H9 (cell line): ENCODE measurements at regions not wholly inside any gene's neighbourhood (a gene's known extent, or its start where the extent isn't known, plus 50 kb on each side); places are given as distances from the start of the nearest gene placed in this dataset.

Source experiments
- DNase-seq: peaks from one replicate; pipeline ENCODE4 v3.0.0-alpha.2; 2017
- H2AFZ ChIP-seq: one replicate; pipeline ENCODE4 v1.6.1; 2013; ENCODE audit warnings: mild to moderate bottlenecking, low read length, control low read depth, moderate library complexity
- H2AK5ac ChIP-seq: 2 replicates; pipeline ENCODE4 v1.6.1; 2013; ENCODE audit warnings: low read length, control low read depth, mixed read lengths; ENCODE audit not compliant: insufficient read length
- H2BK120ac ChIP-seq: one replicate; pipeline ENCODE4 v1.6.1; 2013; ENCODE audit warnings: low read depth, mild to moderate bottlenecking, low read length, control low read depth, inconsistent platforms; ENCODE audit not compliant: poor library complexity, severe bottlenecking
- H2BK12ac ChIP-seq: 2 replicates; pipeline ENCODE4 v1.6.1; 2013; ENCODE audit warnings: low read length, control low read depth, mixed read lengths, low read depth; ENCODE audit not compliant: insufficient read length
- H2BK15ac ChIP-seq: 2 replicates; pipeline ENCODE4 v1.6.1; 2013; ENCODE audit warnings: low read depth, low read length, control low read depth
- H2BK20ac ChIP-seq: one replicate; pipeline ENCODE4 v1.6.1; 2013; ENCODE audit warnings: low read depth, mild to moderate bottlenecking, low read length, control low read depth, inconsistent platforms; ENCODE audit not compliant: poor library complexity, severe bottlenecking
- H2BK5ac ChIP-seq: 2 replicates; pipeline ENCODE4 v1.6.1; 2013; ENCODE audit warnings: low read length, control low read depth, mixed read lengths; ENCODE audit not compliant: insufficient read length
- H3K14ac ChIP-seq: 2 replicates; pipeline ENCODE4 v1.6.1; 2013; ENCODE audit warnings: low read length, control low read depth; ENCODE audit not compliant: insufficient read depth
- H3K18ac ChIP-seq: 2 replicates; pipeline ENCODE4 v1.6.1; 2013; ENCODE audit warnings: low read depth, mild to moderate bottlenecking, mixed read lengths, low read length, control low read depth; ENCODE audit not compliant: insufficient read length
- H3K23ac ChIP-seq: 2 replicates; pipeline ENCODE4 v1.6.1; 2013; ENCODE audit warnings: low read length, control low read depth, mixed read lengths, low read depth; ENCODE audit not compliant: insufficient read length
- H3K23me2 ChIP-seq: 2 replicates; pipeline ENCODE4 v1.6.1; 2013; ENCODE audit warnings: low read depth, mild to moderate bottlenecking, mixed read lengths, low read length, control low read depth; ENCODE audit not compliant: insufficient read length, poor library complexity, severe bottlenecking
- H3K27ac ChIP-seq: 2 replicates; pipeline ENCODE4 v1.5.1; 2013; ENCODE audit warnings: low read length, control low read depth, mixed read lengths, low read depth; ENCODE audit not compliant: insufficient read length
- H3K27me3 ChIP-seq: 2 replicates; pipeline ENCODE4 v1.6.1; 2013; ENCODE audit warnings: low read length, control low read depth, inconsistent platforms; ENCODE audit not compliant: insufficient read depth
- H3K4ac ChIP-seq: 2 replicates; pipeline ENCODE4 v1.6.1; 2013; ENCODE audit warnings: low read depth, mild to moderate bottlenecking, control low read depth, inconsistent platforms, low read length, moderate library complexity
- H3K4me1 ChIP-seq: 2 replicates; pipeline ENCODE4 v1.6.1; 2013; ENCODE audit warnings: low read length, control low read depth, inconsistent platforms; ENCODE audit not compliant: insufficient read depth
- H3K4me2 ChIP-seq: 2 replicates; pipeline ENCODE4 v1.6.1; 2013; ENCODE audit warnings: low read length, control low read depth, mixed read lengths; ENCODE audit not compliant: insufficient read length, insufficient read depth
- H3K56ac ChIP-seq: 2 replicates; pipeline ENCODE4 v1.6.1; 2013; ENCODE audit warnings: low read depth, mild to moderate bottlenecking, mixed read lengths, low read length, control low read depth; ENCODE audit not compliant: insufficient read length
- H3K79me1 ChIP-seq: 2 replicates; pipeline ENCODE4 v1.6.1; 2013; ENCODE audit warnings: low read depth, mild to moderate bottlenecking, moderate library complexity, low read length, control low read depth, inconsistent platforms; ENCODE audit not compliant: insufficient read depth, poor library complexity, severe bottlenecking
- H3K79me2 ChIP-seq: 2 replicates; pipeline ENCODE4 v1.6.1; 2013; ENCODE audit warnings: low read length, control low read depth, inconsistent platforms; ENCODE audit not compliant: insufficient read depth
- H3K9ac ChIP-seq: 2 replicates; pipeline ENCODE4 v1.6.1; 2013; ENCODE audit warnings: low read length, control low read depth, mixed read lengths; ENCODE audit not compliant: insufficient read length; ENCODE audit errors: extremely low read depth
- H3K9me3 ChIP-seq: one replicate; pipeline ENCODE4 v1.6.1; 2013; ENCODE audit warnings: low read depth, low read length, inconsistent platforms; ENCODE audit not compliant: control insufficient read depth
- H3T11ph ChIP-seq: one replicate; pipeline ENCODE4 v1.6.1; 2013; ENCODE audit warnings: mild to moderate bottlenecking, low read length, control low read depth, inconsistent platforms
- H4K20me1 ChIP-seq: one replicate; pipeline ENCODE4 v1.6.1; 2013; ENCODE audit not compliant: control insufficient read depth, insufficient read length, insufficient read depth
- H4K5ac ChIP-seq: 2 replicates; pipeline ENCODE4 v1.6.1; 2013; ENCODE audit warnings: low read depth, mild to moderate bottlenecking, mixed read lengths, low read length, control low read depth; ENCODE audit not compliant: insufficient read length
- H4K8ac ChIP-seq: replicated peaks from 2 replicates; pipeline ENCODE4 v1.6.1; 2013; ENCODE audit warnings: low read length, control low read depth, mixed read lengths, low read depth; ENCODE audit not compliant: insufficient read length
- H4K91ac ChIP-seq: 2 replicates; pipeline ENCODE4 v1.6.1; 2013; ENCODE audit warnings: low read depth, mild to moderate bottlenecking, moderate library complexity, mixed read lengths, low read length, control low read depth; ENCODE audit not compliant: insufficient read length
- H3K27ac Mint-ChIP-seq, 3 experiments: 2 replicates in 2 of 3; 3 replicates in 1 of 3; pipeline ENCODE4 v1.8.0; 2020 to 2021; ENCODE audit warnings: mixed read lengths in 3 of 3, mild to moderate bottlenecking in 1 of 3, moderate library complexity in 1 of 3
- H3K27me3 Mint-ChIP-seq: 2 replicates; pipeline ENCODE4 v1.8.0; 2021; ENCODE audit warnings: low read depth, mild to moderate bottlenecking, moderate library complexity, mixed read lengths
- H3K36me3 Mint-ChIP-seq, 3 experiments: 2 replicates in 2 of 3; 3 replicates in 1 of 3; pipeline ENCODE4 v1.8.0; 2020 to 2021; ENCODE audit warnings: low read depth in 3 of 3, mixed read lengths in 3 of 3; ENCODE audit not compliant: insufficient read depth in 1 of 3
- H3K4me1 Mint-ChIP-seq, 2 experiments: 2 replicates each; pipeline ENCODE4 v1.8.0; 2020; ENCODE audit warnings: mixed read lengths in 2 of 2
- H3K4me3 Mint-ChIP-seq, 2 experiments: 2 replicates in 1 of 2; 3 replicates in 1 of 2; pipeline ENCODE4 v1.8.0; 2020 to 2021; ENCODE audit warnings: mild to moderate bottlenecking in 2 of 2, mixed read lengths in 2 of 2, moderate library complexity in 1 of 2
- H3K9me3 Mint-ChIP-seq, 2 experiments: 2 replicates in 1 of 2; 3 replicates in 1 of 2; pipeline ENCODE4 v1.8.0; 2020; ENCODE audit warnings: mild to moderate bottlenecking in 2 of 2, mixed read lengths in 2 of 2, moderate library complexity in 1 of 2
- WGBS: extraction: QIAGEN DNeasy Blood & Tissue Kit; methylation state at CpG from one replicate; pipeline ENCODE4 v1.1.7; 2013; ENCODE audit warnings: missing lambda C conversion rate, low lambda C conversion rate, mixed read lengths; ENCODE audit not compliant: insufficient read length; ENCODE audit errors: extremely low coverage; 5-methylcytosine and 5-hydroxymethylcytosine counted together
- TF ChIP-seq, protein P1 (sequence below): fragments of 200-600 bp; sonication (generic); conservative IDR thresholded peaks from 3 replicates; pipeline ENCODE4 v1.8.0; 2021; ENCODE audit warnings: antibody characterized with exemption, mild to moderate bottlenecking

DNA sequence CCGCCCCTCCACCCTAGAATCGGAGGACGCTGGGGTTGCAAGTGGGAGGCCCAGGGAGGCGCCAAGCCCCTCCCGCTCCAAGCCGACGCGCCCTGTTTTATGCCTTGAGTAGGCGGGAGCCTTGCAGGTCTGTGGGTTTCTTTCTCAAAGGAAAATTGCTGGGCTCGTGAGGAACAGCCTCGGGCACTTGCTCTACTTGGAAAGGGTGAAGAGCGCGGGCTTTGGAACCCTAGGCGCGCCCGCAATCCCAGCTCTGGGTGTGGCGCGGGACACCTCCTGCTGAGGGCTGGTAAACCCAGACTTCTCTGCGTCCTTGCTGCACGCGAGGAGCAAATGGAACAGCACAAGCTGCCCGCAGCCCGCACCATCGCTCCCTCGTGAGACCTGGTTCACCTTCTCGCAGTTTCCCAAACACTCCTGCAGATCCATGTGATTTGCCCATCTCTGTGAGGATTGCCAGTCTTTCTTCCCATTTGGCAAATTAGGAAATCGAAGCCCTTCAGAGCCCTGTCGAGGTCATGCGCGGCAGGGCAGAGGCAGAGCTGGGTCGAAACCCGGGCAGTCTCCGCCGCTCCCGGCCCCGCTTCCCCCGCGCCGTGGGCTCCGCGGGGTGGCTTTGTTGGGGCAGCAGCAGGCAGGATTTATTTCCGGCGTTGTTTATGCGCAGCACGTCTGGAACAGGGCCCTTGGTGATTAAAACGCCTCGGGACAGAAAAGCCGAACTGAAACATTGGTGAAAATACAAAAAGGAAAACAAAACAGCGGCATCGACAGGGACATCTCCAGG lies 98.4 kb upstream of the CPLX2 start:
- no peak overlapping the region for H2BK120ac ChIP-seq
- H3K4me3 Mint-ChIP-seq, result peak overlapping the region; percentile 52 to 66; a peak in 4 of 5 replicates

More for the DNA sequence above, 98.4 kb upstream of the CPLX2 start:
- no peak overlapping the region for H3K18ac ChIP-seq
- H4K5ac ChIP-seq, result no peak overlapping the region
- no peak overlapping the region for H2BK12ac ChIP-seq
- TF ChIP-seq, protein P1, sequence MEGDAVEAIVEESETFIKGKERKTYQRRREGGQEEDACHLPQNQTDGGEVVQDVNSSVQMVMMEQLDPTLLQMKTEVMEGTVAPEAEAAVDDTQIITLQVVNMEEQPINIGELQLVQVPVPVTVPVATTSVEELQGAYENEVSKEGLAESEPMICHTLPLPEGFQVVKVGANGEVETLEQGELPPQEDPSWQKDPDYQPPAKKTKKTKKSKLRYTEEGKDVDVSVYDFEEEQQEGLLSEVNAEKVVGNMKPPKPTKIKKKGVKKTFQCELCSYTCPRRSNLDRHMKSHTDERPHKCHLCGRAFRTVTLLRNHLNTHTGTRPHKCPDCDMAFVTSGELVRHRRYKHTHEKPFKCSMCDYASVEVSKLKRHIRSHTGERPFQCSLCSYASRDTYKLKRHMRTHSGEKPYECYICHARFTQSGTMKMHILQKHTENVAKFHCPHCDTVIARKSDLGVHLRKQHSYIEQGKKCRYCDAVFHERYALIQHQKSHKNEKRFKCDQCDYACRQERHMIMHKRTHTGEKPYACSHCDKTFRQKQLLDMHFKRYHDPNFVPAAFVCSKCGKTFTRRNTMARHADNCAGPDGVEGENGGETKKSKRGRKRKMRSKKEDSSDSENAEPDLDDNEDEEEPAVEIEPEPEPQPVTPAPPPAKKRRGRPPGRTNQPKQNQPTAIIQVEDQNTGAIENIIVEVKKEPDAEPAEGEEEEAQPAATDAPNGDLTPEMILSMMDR, result no peak
- no peak overlapping the region for H3K27ac Mint-ChIP-seq
- H3K4me1 ChIP-seq, result no peaks in the 10 kb centered on the region
- no peaks in the 10 kb centered on the region for H4K20me1 ChIP-seq
- no peaks in the 10 kb centered on the region for H3K9me3 ChIP-seq
- peaks cover 39% of the 10 kb centered on the region for H3K27me3 Mint-ChIP-seq
- H3K23ac ChIP-seq, result no peak overlapping the region
- no peaks in the 10 kb centered on the region; the same call in 1 of the 2 replicates for H3K27me3 ChIP-seq
- peaks cover 0 to 2% (median 0%) of the 10 kb centered on the region in 3 experiments; a peak in 2 of 7 replicates for H3K36me3 Mint-ChIP-seq
- H3T11ph ChIP-seq, result no peak overlapping the region
- peaks cover 7% of the 10 kb centered on the region for H3K23me2 ChIP-seq
- H3K27ac ChIP-seq, result no peak overlapping the region
- H2BK15ac ChIP-seq, result no peak overlapping the region
- H2BK5ac ChIP-seq, result no peak overlapping the region
- H3K79me2 ChIP-seq, result no peaks in the 10 kb centered on the region
- no peak overlapping the region for H4K91ac ChIP-seq
- H3K4me1 Mint-ChIP-seq, result peaks cover 6 to 17% of the 10 kb centered on the region in 2 experiments; a peak in 3 of 4 replicates
- H3K79me1 ChIP-seq, result no peaks in the 10 kb centered on the region
- H2BK20ac ChIP-seq, result no peak overlapping the region
- H3K9me3 Mint-ChIP-seq, result peaks cover under 1 to 3% of the 10 kb centered on the region in 2 experiments
- H3K4me2 ChIP-seq, result peak overlapping the region; percentile 69
- H3K14ac ChIP-seq, result peak overlapping the region; percentile 38
- WGBS, result no CpG with 5 or more reads among the region's 50 CpGs
- no peak overlapping the region for H4K8ac ChIP-seq
- no peak overlapping the region for H3K9ac ChIP-seq
- no peak overlapping the region for H3K56ac ChIP-seq
- no peak overlapping the region for H2AK5ac ChIP-seq
- H2AFZ ChIP-seq, result no peak overlapping the region
- H3K4ac ChIP-seq, result no peak overlapping the region
- peak; percentile 41 for DNase-seq
